Epithelial cell of esophagus (primary cell): ENCODE measurements at regions not wholly inside any gene's neighbourhood (a gene's known extent, or its start where the extent isn't known, plus 50 kb on each side); places are given as distances from the start of the nearest gene placed in this dataset.

Experiments
- DNase-seq: peaks from one replicate; pipeline ENCODE4 v3.0.0; 2010; ENCODE audit warnings: low read depth
- H3K4me3 ChIP-seq: 2 replicates; pipeline ENCODE4 v1.5.1; 2011; ENCODE audit warnings: mild to moderate bottlenecking, low read length, control low read depth
- CTCF ChIP-seq: IDR thresholded peaks from 2 replicates; pipeline ENCODE4 v1.5.1; 2011; ENCODE audit warnings: low read depth, mild to moderate bottlenecking, low read length, control low read depth, inconsistent platforms; ENCODE audit not compliant: insufficient read depth; ENCODE audit errors: missing control alignments

DNA sequence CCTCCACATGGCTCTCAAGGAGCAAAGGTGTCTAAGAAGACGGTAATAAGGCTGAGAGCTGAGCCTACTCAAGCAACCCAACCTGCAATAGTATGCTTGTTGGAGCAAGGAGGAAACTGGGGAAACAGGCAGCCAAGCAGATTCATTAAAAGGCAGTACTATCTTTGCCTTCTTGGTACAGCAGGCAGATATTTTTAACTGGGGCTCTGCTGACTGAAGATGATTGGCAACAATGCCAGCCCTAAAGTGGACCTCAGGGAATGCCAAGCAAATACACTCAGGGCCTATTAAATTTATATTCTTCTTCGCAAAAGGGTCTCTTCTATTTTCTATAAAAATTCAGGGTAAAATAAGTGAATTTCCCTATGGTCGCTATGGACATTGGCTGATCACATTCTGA is 109.4 kb upstream of the PCGF5 start:
- no peak for TF ChIP-seq CTCF
- no peak overlapping the region for H3K4me3 ChIP-seq
- DNase-seq = no peak

- TF ChIP-seq CTCF = no peak
- H3K4me3 ChIP-seq = no peak overlapping the region
- DNase-seq = no peak
These were observed 104.7 kb upstream of the PCGF5 start for GRCh38 chr10:91115618-91116390.

- no peak for TF ChIP-seq CTCF
- no peak overlapping the region for H3K4me3 ChIP-seq
- no peak for DNase-seq
These were observed 103.0 kb upstream of the PCGF5 start for GRCh38 chr10:91117505-91117904.

GRCh38 chr10:91120348-91120747 is 100.1 kb upstream of the PCGF5 start:
- no peak overlapping the region for H3K4me3 ChIP-seq
- DNase-seq = no peak
- no peak for TF ChIP-seq CTCF

DNA sequence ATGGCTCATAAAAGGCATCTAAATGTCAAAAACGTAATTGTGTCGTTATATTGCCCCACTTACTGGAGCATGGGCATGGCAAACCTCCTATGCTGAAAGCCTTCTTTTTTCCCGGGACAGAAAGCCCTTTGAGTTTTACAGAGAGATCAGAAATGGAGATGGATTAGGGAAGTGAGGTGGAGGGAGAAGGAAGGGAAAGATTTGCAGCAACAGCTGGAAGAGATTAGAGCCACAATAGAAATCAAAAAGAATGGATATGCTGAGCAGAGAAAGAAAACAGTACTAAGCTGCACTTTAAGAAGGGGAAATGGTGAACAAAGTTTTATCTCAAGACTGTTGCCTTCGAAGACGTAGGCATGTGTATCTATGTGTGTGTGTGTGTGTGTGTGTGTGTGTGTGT is 97.2 kb upstream of the PCGF5 start:
- no peak for TF ChIP-seq CTCF
- H3K4me3 ChIP-seq = no peak overlapping the region
- no peak for DNase-seq

DNA sequence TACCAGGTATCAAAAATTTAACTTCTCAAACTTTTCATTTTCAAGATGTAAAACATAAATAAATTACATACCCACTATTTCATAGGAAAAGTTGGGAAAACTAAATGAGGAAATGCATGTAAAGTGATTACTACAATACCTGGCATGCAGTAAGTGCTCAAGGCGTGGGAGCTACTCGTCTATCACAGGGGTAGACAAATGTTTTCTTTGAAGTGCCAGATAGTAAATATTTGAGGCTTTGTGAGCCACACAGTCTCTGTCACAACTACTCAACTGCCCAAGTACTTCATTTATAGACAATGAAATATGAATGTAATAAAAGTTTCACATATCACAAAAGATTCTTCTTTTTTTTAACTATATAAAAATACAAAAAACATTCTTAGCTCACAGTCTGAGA is 96.4 kb upstream of the PCGF5 start:
- no peak for TF ChIP-seq CTCF
- peak; percentile 8 for DNase-seq
- no peak overlapping the region for H3K4me3 ChIP-seq

DNA sequence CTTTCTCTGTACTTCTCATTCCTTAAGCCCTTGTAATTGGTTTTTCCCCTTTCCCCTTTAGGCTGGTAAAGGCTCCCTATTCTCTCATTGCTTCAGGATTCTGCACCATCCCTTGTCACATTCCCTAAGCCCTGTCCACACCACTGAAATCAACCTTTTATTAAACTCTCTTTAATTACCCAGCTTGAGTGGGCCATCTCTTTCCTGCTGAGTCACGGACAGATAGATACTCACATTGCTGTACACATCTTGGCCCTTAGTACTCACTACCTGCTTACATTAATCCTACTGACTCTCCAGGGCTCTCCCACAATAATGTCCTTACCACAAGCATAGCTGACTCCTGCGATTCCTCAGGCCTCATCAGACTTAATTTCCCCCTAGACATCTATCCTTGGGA is 94.0 kb upstream of the PCGF5 start:
- DNase-seq = no peak
- H3K4me3 ChIP-seq = no peak overlapping the region
- no peak for TF ChIP-seq CTCF
